CD4-positive, alpha-beta memory T cell (primary cell): ENCODE measurements at regions not wholly inside any gene's neighbourhood (a gene's known extent, or its start where the extent isn't known, plus 50 kb on each side); places are given as distances from the start of the nearest gene placed in this dataset.

ENCODE experiments used
- CTCF ChIA-PET: fragments of 350-600 bp; sonication (Branson Sonifier 250); formaldehyde crosslinking; loops from one replicate; lab custom pipeline; 2021; ENCODE audit warnings: inconsistent platforms; ENCODE audit not compliant: partially characterized antibody; lab: Charles Lee
- POLR2A ChIA-PET: fragments of 350-600 bp; sonication (Branson Sonifier 250); formaldehyde crosslinking; loops from one replicate; lab custom pipeline; 2021; ENCODE audit not compliant: partially characterized antibody; lab: Charles Lee
- DNase-seq, 5 donors: peaks; one replicate each; pipeline versions ENCODE4 v3.0.0 to v3.0.0-alpha.2; 2020 to 2022; ENCODE audit warnings: mixed read lengths in 1 of 5
- H3K27ac ChIP-seq: one replicate; pipeline ENCODE4 v1.7.0; 2013; ENCODE audit warnings: low read depth, low read length
- H3K27me3 ChIP-seq: 2 replicates; pipeline ENCODE4 v1.7.0; 2013; ENCODE audit warnings: mild to moderate bottlenecking, low read length, moderate library complexity; ENCODE audit not compliant: insufficient read depth
- H3K36me3 ChIP-seq: 2 replicates; pipeline ENCODE4 v1.7.0; 2013; ENCODE audit warnings: mild to moderate bottlenecking, low read length, moderate library complexity; ENCODE audit not compliant: insufficient read depth
- H3K4me1 ChIP-seq: 2 replicates; pipeline ENCODE4 v1.7.0; 2013; ENCODE audit warnings: mild to moderate bottlenecking, low read length, moderate library complexity; ENCODE audit not compliant: insufficient read depth
- H3K4me3 ChIP-seq, 2 donors: one replicate each; pipeline ENCODE4 v1.7.0; 2013; ENCODE audit warnings: low read length in 2 of 2, mild to moderate bottlenecking in 1 of 2
- H3K9me3 ChIP-seq, 2 donors: one replicate each; pipeline ENCODE4 v1.7.0; 2013; ENCODE audit warnings: low read length in 2 of 2, control low read depth in 1 of 2; ENCODE audit not compliant: control insufficient read depth in 1 of 2
- H3K27ac Mint-ChIP-seq, 7 donors: one replicate each; pipeline ENCODE4 v1.8.0; 2020 to 2021; ENCODE audit warnings: mixed read lengths in 7 of 7, mild to moderate bottlenecking in 6 of 7, inconsistent platforms in 3 of 7, moderate library complexity in 3 of 7
- H3K27me3 Mint-ChIP-seq, 2 donors: one replicate each; pipeline ENCODE4 v1.8.0; 2020 to 2021; ENCODE audit warnings: mixed read lengths in 2 of 2
- H3K36me3 Mint-ChIP-seq, 2 donors: one replicate each; pipeline ENCODE4 v1.8.0; 2020 to 2021; ENCODE audit warnings: mixed read lengths in 2 of 2, inconsistent platforms in 1 of 2, mild to moderate bottlenecking in 1 of 2
- H3K4me1 Mint-ChIP-seq, 4 donors: one replicate each; pipeline ENCODE4 v1.8.0; 2020 to 2021; ENCODE audit warnings: mixed read lengths in 4 of 4, mild to moderate bottlenecking in 1 of 4
- H3K4me3 Mint-ChIP-seq, 8 donors: one replicate each; pipeline ENCODE4 v1.8.0; 2020 to 2021; ENCODE audit warnings: mixed read lengths in 8 of 8, mild to moderate bottlenecking in 7 of 8, moderate library complexity in 6 of 8, inconsistent platforms in 3 of 8
- H3K9me3 Mint-ChIP-seq, 8 donors: one replicate each; pipeline ENCODE4 v1.8.0; 2020 to 2021; ENCODE audit warnings: mixed read lengths in 8 of 8, mild to moderate bottlenecking in 5 of 8, inconsistent platforms in 3 of 8, moderate library complexity in 1 of 8
- intact Hi-C: fragments of 100-400 bp; cut with micrococcal nuclease; formaldehyde crosslinking; loops from one replicate; pipeline ENCODE4 v1.15.1; 2023

GRCh38 chr4:135834471-135834870 is 1632.9 kb upstream of the PABPC4L start:
- H3K4me3 ChIP-seq, result no peak overlapping the region
- H3K27ac ChIP-seq, result no peak overlapping the region
- Mint-ChIP-seq H3K27ac (no peak overlapping the region), H3K27me3 (no peaks in the 10 kb centered on the region), H3K9me3 (peaks cover 0 to 15% (median 7%) of the 10 kb centered on the region in 8 donors), H3K4me1 (no peaks in the 10 kb centered on the region), H3K4me3 (no peak overlapping the region), H3K36me3 (no peaks in the 10 kb centered on the region)
- no peaks in the 10 kb centered on the region for H3K9me3 ChIP-seq
- intact Hi-C loops, result no loop called here
- H3K4me1 ChIP-seq, result no peaks in the 10 kb centered on the region
- no peaks in the 10 kb centered on the region for H3K36me3 ChIP-seq
- no peak for DNase-seq
- ChIA-PET POLR2A (no interaction called here), CTCF (no interaction called here)
- no peaks in the 10 kb centered on the region for H3K27me3 ChIP-seq

- H3K4me3 Mint-ChIP-seq, result no peak overlapping the region
- CTCF ChIA-PET, result no interaction called here
- no peak overlapping the region for H3K27ac Mint-ChIP-seq
- H3K36me3 ChIP-seq, result no peaks in the 10 kb centered on the region
- H3K9me3 ChIP-seq, result no peaks in the 10 kb centered on the region
- DNase-seq, result no peak
- H3K4me1 ChIP-seq, result no peaks in the 10 kb centered on the region
- H3K36me3 Mint-ChIP-seq, result no peaks in the 10 kb centered on the region
- POLR2A ChIA-PET, result no interaction called here
- H3K4me3 ChIP-seq, result no peak overlapping the region
- H3K27me3 ChIP-seq, result no peaks in the 10 kb centered on the region
- peaks cover 0 to 12% (median 7%) of the 10 kb centered on the region in 8 donors for H3K9me3 Mint-ChIP-seq
- intact Hi-C loops, result no loop called here
- no peaks in the 10 kb centered on the region for H3K4me1 Mint-ChIP-seq
- no peaks in the 10 kb centered on the region for H3K27me3 Mint-ChIP-seq
- H3K27ac ChIP-seq, result no peak overlapping the region
These were observed 1631.9 kb upstream of the PABPC4L start for GRCh38 chr4:135833529-135833928.

- no peaks in the 10 kb centered on the region for H3K36me3 Mint-ChIP-seq
- intact Hi-C loops, result no loop called here
These were observed 1623.2 kb upstream of the PABPC4L start for GRCh38 chr4:135824759-135825296.

GRCh38 chr4:135804785-135805184 is 1603.2 kb upstream of the PABPC4L start:
- no peak for DNase-seq
- Histone ChIP-seq H3K9me3 (no peaks in the 10 kb centered on the region), H3K4me1 (no peaks in the 10 kb centered on the region), H3K27me3 (no peaks in the 10 kb centered on the region), H3K36me3 (no peaks in the 10 kb centered on the region), H3K4me3 (no peak overlapping the region), H3K27ac (no peak overlapping the region)
- H3K9me3 Mint-ChIP-seq, result peaks cover 0 to 14% (median 5%) of the 10 kb centered on the region in 8 donors
- H3K4me3 Mint-ChIP-seq, result no peak overlapping the region
- H3K4me1 Mint-ChIP-seq, result no peaks in the 10 kb centered on the region
- no peak overlapping the region for H3K27ac Mint-ChIP-seq
- no peaks in the 10 kb centered on the region for H3K36me3 Mint-ChIP-seq
- intact Hi-C loops, result no loop called here
- ChIA-PET CTCF (no interaction called here), POLR2A (no interaction called here)
- no peaks in the 10 kb centered on the region for H3K27me3 Mint-ChIP-seq

More at GRCh38 chr4:135824759-135825296, 1623.2 kb upstream of the PABPC4L start:
- CTCF ChIA-PET, result no interaction called here
- POLR2A ChIA-PET, result no interaction called here
- H3K9me3 ChIP-seq, result no peaks in the 10 kb centered on the region
- no peak overlapping the region for H3K27ac ChIP-seq
- H3K4me3 ChIP-seq, result no peak overlapping the region
- DNase-seq, result no peak
- no peaks in the 10 kb centered on the region for H3K4me1 ChIP-seq
- no peaks in the 10 kb centered on the region for H3K4me1 Mint-ChIP-seq
- H3K36me3 ChIP-seq, result no peaks in the 10 kb centered on the region
- H3K9me3 Mint-ChIP-seq, result peaks cover 0 to 11% (median 4%) of the 10 kb centered on the region in 8 donors
- H3K27me3 Mint-ChIP-seq, result no peaks in the 10 kb centered on the region
- no peak overlapping the region for H3K27ac Mint-ChIP-seq
- no peak overlapping the region for H3K4me3 Mint-ChIP-seq
- no peaks in the 10 kb centered on the region for H3K27me3 ChIP-seq

GRCh38 chr4:135777361-135777760 is 1575.8 kb upstream of the PABPC4L start:
- Mint-ChIP-seq H3K9me3 (peaks cover 0 to 14% (median 4%) of the 10 kb centered on the region in 8 donors), H3K36me3 (no peaks in the 10 kb centered on the region), H3K4me1 (no peaks in the 10 kb centered on the region), H3K27me3 (no peaks in the 10 kb centered on the region), H3K4me3 (no peak overlapping the region), H3K27ac (no peak overlapping the region)
- DNase-seq, result no peak
- Histone ChIP-seq H3K27me3 (no peaks in the 10 kb centered on the region), H3K27ac (no peak overlapping the region), H3K4me3 (no peak overlapping the region), H3K9me3 (no peaks in the 10 kb centered on the region), H3K36me3 (no peaks in the 10 kb centered on the region), H3K4me1 (no peaks in the 10 kb centered on the region)
- POLR2A ChIA-PET, result no interaction called here
- CTCF ChIA-PET, result no interaction called here
- intact Hi-C loops, result no loop called here

- no peak for DNase-seq
- H3K9me3 Mint-ChIP-seq, result peaks cover 0 to 14% (median 7%) of the 10 kb centered on the region in 8 donors
- H3K4me1 Mint-ChIP-seq, result no peaks in the 10 kb centered on the region
- no peaks in the 10 kb centered on the region for H3K27me3 Mint-ChIP-seq
- Histone ChIP-seq H3K36me3 (no peaks in the 10 kb centered on the region), H3K4me3 (no peak overlapping the region), H3K4me1 (no peaks in the 10 kb centered on the region), H3K27me3 (no peaks in the 10 kb centered on the region), H3K27ac (no peak overlapping the region), H3K9me3 (no peaks in the 10 kb centered on the region)
- intact Hi-C loops, result no loop called here
- ChIA-PET CTCF (no interaction called here), POLR2A (no interaction called here)
- H3K4me3 Mint-ChIP-seq, result no peak overlapping the region
- H3K36me3 Mint-ChIP-seq, result no peaks in the 10 kb centered on the region
- H3K27ac Mint-ChIP-seq, result peak overlapping the region in 1 of 7 donors; percentile 37
These were observed 1574.3 kb upstream of the PABPC4L start for GRCh38 chr4:135775909-135776308.

- Histone ChIP-seq H3K27me3 (no peaks in the 10 kb centered on the region), H3K4me1 (no peaks in the 10 kb centered on the region), H3K9me3 (no peaks in the 10 kb centered on the region), H3K4me3 (no peak overlapping the region), H3K27ac (no peak overlapping the region), H3K36me3 (no peaks in the 10 kb centered on the region)
- POLR2A ChIA-PET, result no interaction called here
- no peak for DNase-seq
- CTCF ChIA-PET, result no interaction called here
- no peaks in the 10 kb centered on the region for H3K36me3 Mint-ChIP-seq
- H3K4me3 Mint-ChIP-seq, result no peak overlapping the region
- no peaks in the 10 kb centered on the region for H3K4me1 Mint-ChIP-seq
- no peak overlapping the region for H3K27ac Mint-ChIP-seq
- intact Hi-C loops, result no loop called here
- H3K9me3 Mint-ChIP-seq, result peaks cover 4 to 30% (median 15%) of the 10 kb centered on the region in 8 donors
- no peaks in the 10 kb centered on the region for H3K27me3 Mint-ChIP-seq
These were observed 1568.9 kb upstream of the PABPC4L start for GRCh38 chr4:135770505-135770904.

GRCh38 chr4:135744928-135745327 is 1543.3 kb upstream of the PABPC4L start:
- no peak overlapping the region for H3K4me3 Mint-ChIP-seq
- intact Hi-C loops, result no loop called here
- no peak for DNase-seq
- peaks cover 0 to 12% (median 3%) of the 10 kb centered on the region in 8 donors for H3K9me3 Mint-ChIP-seq
- H3K27me3 Mint-ChIP-seq, result no peaks in the 10 kb centered on the region
- Histone ChIP-seq H3K4me3 (no peak overlapping the region), H3K36me3 (no peaks in the 10 kb centered on the region), H3K9me3 (no peaks in the 10 kb centered on the region), H3K4me1 (no peaks in the 10 kb centered on the region), H3K27me3 (no peaks in the 10 kb centered on the region), H3K27ac (no peak overlapping the region)
- no peaks in the 10 kb centered on the region for H3K4me1 Mint-ChIP-seq
- ChIA-PET POLR2A (no interaction called here), CTCF (no interaction called here)
- no peaks in the 10 kb centered on the region for H3K36me3 Mint-ChIP-seq
- no peak overlapping the region for H3K27ac Mint-ChIP-seq
